ENCODE measurements at regions not wholly inside any gene's neighbourhood (a gene's known extent, or its start where the extent isn't known, plus 50 kb on each side); places are given as distances from the start of the nearest gene placed in this dataset.
A peak's percentile ranks its signal among the peaks of the same experiment; 100 is the strongest.

DNA sequence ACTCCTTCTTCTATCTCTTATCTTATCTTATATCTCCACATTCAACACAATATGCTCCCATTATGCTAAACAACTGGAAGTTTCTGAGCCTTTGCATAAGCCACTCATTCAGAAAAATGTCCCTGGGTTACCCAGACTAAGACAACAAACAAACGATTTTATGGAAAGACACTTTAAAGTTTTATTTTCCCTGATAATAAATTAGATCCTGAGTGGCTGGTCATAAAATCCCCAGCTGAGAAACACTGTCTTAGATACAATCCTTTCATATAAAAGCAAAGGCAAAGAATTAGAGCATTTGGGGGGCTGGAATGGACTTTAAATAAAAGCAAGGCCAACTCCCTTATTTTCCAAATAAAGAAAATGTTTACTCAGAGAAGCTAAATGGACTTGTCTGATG is 322.3 kb downstream of the GBE1 start:
- no peak for DNase-seq

DNA sequence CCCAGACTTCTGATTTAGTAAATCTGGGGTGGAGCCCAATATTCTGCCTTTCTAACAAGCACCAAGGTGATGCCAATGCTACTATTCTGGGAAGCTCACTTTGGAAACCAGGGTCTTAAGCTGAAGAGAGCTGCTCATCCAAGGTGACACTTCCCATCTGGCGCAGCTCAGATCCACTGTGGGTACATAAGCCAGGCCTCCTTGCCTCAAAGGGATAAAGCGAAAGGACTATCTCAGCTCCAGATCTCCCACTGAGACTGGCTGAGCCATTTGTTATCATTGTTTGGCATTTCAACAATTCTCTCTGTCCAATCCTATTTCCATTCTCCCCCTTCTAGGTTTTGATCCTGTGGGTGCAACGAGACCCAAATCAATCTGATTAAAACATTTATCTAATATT is 323.8 kb downstream of the GBE1 start:
- DNase-seq: no peak

- DNase-seq: no peak
Observed at GRCh38 chr3:81436182-81436581, 325.3 kb downstream of the GBE1 start.

DNA sequence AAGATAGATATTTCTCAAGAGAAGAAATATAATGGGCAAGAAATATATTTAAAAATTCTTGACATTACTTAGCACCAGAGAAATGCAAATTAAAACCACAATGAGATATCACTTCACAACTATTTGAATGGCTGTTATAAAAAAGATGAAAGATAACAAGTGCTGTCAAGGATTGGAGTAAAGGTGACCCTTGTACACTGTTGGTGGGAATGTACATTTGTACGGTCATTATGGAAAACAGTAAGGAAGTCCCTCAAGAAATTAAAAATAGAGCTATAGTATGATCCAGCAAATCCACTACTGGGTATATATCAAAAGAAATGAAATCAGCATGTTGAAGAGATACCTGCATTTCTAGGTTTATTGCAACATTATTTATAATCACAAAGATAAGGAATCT is 326.4 kb downstream of the GBE1 start:
- DNase-seq: no peak

- no peak for DNase-seq
Observed at GRCh38 chr3:81434161-81434560, 327.3 kb downstream of the GBE1 start.

- DNase-seq: no peak
Observed at GRCh38 chr3:81433675-81434074, 327.8 kb downstream of the GBE1 start.

DNA sequence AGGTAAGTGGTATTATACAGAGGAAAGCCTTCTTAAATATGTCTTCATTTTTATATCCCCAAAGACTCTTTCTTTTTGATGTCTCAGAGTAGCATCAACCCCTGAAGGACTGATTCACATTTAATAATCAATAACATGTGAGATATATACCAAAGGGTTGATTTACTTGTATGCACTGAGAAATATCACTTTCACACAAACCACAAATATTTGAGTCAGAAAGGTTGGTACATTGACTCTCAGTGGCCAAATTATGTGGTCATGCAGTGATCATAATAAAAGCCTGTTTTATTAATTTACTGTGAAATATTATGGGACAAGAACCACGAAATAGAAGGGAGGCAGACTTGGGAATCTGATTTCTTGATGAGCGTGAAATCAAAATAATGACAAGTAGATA is 329.0 kb downstream of the GBE1 start:
- no peak for DNase-seq

DNA sequence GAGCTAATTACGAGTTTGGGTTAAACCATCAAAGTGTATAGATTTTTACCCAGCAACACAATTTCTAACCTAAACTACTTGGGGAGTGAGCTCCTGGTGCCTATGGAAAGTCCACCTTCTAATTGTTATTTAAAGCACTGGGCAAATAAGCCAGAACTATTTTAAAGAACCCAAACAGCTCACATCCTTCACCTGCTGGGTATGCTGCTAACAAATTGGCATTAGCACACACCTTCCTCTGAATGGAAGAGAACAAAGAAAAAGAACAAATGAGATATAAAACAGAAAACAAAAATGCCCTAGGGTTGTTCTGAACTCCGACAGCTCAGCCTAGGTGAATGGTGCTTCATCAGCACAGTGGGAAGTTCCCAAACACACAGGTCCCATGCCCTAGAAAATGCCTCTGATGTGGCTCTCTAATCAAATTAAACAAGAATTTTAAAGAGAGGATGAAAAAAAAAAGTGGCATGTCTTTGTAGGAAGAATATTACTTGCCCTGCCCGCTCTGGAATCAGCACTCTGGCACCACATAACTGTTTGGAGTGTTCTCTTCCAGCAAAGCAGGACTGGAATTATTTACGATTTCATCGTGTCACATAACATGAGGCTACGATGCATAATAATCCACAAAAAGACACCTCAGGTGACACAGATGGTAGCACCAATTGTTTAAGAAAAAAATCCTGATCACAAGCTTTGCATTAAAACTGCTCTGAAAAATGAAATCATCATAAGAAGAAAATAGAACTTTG is 334.4 kb downstream of the GBE1 start:
- DNase-seq: no peak

GRCh38 chr3:81425198-81425868 is 336.1 kb downstream of the GBE1 start:
- no peak for DNase-seq

DNA sequence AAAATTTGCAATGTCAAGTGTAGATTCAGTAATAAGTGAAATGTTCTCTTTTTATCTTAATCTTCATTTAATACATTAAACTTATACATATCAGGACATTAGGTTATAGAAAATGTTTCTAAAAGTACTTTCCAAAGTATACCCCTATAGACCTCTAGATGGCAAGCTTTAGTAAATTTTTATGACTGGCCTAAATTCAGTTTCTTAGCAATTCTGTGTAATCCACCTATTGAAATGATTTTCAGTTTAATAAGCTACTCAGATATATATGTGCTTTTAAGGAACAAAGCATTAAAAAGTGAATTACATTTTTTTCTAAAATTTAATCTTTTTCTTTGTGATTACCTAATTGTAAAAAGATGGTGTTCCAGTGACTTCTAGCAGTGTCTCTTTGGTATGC is 342.2 kb downstream of the GBE1 start:
- DNase-seq: no peak

GRCh38 chr3:81416812-81417211 is 344.6 kb downstream of the GBE1 start:
- DNase-seq: no peak

GRCh38 chr3:81406318-81406717 is 355.1 kb downstream of the GBE1 start:
- no peak for DNase-seq

GRCh38 chr3:81395739-81396513 is 365.5 kb downstream of the GBE1 start:
- DNase-seq: peak; percentile 48

GRCh38 chr3:81394651-81395524 is 366.6 kb downstream of the GBE1 start:
- DNase-seq: no peak

- DNase-seq: no peak
Observed at GRCh38 chr3:81393251-81393650, 368.2 kb downstream of the GBE1 start.

GRCh38 chr3:81390796-81391195 is 370.6 kb downstream of the GBE1 start:
- no peak for DNase-seq

DNA sequence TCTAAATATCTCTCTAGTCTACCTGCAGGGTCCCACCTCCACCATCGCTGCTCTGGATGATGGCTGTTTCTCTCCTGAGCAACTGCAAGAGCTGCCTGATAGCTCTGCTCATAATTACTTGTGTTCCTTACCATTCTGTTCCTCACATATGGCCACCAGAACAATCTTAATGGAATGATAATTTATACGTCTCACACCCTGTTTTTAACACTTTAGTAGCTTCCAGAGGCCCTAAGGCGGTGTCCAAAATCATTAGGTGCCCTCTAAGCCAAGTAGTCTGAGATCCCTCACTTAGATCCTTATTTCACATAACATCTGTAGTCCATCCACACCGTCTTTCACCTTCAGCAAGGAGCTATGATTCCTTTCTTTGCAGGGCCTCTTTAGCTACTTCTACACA is 373.3 kb downstream of the GBE1 start:
- no peak for DNase-seq

- DNase-seq: no peak
Observed at GRCh38 chr3:81382470-81382869, 379.0 kb downstream of the GBE1 start.

- DNase-seq: no peak
Observed at GRCh38 chr3:81380234-81380633, 381.2 kb downstream of the GBE1 start.

DNA sequence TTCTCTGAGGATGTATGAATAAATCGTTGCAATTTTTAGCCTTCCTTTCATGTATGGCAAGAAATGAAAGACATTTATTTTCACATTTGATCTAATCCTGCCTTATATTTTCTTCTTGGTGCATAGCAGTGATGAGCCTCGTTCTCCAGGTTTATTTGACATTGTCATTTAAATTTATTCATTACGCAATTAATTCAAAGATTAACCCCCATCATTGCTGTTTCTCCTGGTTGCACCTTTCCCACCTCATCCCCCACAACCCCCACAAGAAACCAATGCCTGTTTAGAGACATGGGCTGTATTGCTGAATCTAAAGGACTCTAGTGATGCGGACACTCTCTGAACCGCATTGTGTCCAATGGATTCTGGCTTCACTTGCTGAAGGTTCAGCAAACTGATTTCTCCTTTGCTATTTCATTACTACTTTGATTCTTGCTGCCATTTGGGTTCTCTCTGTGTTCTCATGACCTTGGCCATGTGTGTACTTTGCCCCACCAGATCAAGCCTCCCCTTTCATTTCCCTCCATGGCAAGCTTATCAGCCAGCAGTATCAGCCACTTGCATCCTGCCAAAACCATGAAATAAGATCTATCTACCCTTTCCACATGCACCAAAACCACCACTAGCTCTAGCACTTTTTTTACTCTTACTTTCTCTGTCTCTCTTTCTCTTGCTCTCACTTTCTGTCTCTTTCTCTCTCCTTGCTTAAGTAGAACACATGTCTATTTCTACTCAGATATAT is 382.7 kb downstream of the GBE1 start:
- DNase-seq: no peak

DNA sequence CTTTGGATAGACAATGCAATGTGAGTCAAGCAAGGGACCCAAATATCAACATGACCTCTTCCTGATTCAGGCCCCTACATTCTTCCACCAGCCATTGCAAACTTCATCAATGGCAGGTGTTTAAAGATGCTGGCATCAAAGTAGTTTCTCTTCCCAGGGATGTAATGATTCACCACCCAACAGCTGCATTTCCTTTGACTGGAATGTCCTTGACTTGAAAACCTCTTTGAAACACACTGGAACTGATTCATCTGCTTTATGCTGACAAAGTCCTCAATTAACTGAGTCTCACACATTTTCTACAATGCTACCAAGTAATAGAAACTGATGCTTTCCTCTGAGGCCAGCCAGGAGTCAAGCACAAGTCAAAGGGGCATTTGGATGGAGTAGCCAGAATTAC is 385.5 kb downstream of the GBE1 start:
- no peak for DNase-seq

DNA sequence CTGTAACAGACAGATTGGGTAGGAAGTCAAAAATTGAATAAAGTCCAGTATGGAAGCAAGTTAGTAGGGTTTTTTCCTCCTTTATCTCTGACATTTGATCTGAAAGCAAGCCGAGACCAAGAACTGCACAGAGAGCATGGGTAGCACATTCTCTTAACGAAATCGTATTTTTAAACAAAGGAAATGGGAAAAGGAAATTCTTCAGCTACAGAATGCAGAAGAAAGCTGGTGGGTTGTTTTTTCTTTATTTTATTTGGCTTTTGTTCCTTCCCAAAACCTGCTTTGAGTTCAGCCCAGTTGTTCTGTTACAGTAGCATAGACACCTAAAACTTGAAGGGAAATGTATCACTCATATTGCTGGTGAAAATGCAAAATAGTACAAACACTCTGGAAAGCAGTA is 397.0 kb downstream of the GBE1 start:
- DNase-seq: no peak
